ENCODE measurements at regions not wholly inside any gene's neighbourhood (a gene's known extent, or its start where the extent isn't known, plus 50 kb on each side); places are given as distances from the start of the nearest gene placed in this dataset.
"Not testable (repeated sequence)": the region's sequence is repeated elsewhere in the genome, so short reads cannot be mapped to it uniquely, and the experiment has no call there.

- H3K4me3 ChIP-seq (ENCODE audit: low read length), result no peak overlapping the region
These were observed 79.3 kb upstream of the IRX4 start for GRCh38 chr5:1961952-1962595.

GRCh38 chr5:1961304-1961946 is 78.7 kb upstream of the IRX4 start:
- peaks cover 19% of the 10 kb centered on the region for H3K27me3 ChIP-seq (replicated peaks; ENCODE audit: control insufficient read depth, insufficient read depth, low read length)
- H3K36me3 ChIP-seq (ENCODE audit: control insufficient read depth, insufficient read depth, low read length, severe bottlenecking), result no peaks in the 10 kb centered on the region
- no peaks in the 10 kb centered on the region for H3K9me3 ChIP-seq (ENCODE audit: control insufficient read depth, low read length)
- DNase-seq (ENCODE audit: low read depth), result no peak
- no peak overlapping the region for H3K4me3 ChIP-seq (ENCODE audit: low read length)
- H3K4me1 ChIP-seq (ENCODE audit: control insufficient read depth, insufficient read depth, low read length), result no peaks in the 10 kb centered on the region
- no peak overlapping the region for H3K9ac ChIP-seq (ENCODE audit: low read length)

More at GRCh38 chr5:1961952-1962595, 79.3 kb upstream of the IRX4 start:
- Histone ChIP-seq H3K36me3 (ENCODE audit: control insufficient read depth, insufficient read depth, low read length, severe bottlenecking) (no peaks in the 10 kb centered on the region), H3K4me1 (ENCODE audit: control insufficient read depth, insufficient read depth, low read length) (no peaks in the 10 kb centered on the region), H3K9ac (ENCODE audit: low read length) (no peak overlapping the region), H3K9me3 (ENCODE audit: control insufficient read depth, low read length) (no peaks in the 10 kb centered on the region), H3K27me3 (replicated peaks; ENCODE audit: control insufficient read depth, insufficient read depth, low read length) (peaks cover 19% of the 10 kb centered on the region)
- DNase-seq (ENCODE audit: low read depth), result no peak

- DNase-seq (ENCODE audit: low read depth), result no peak
- Histone ChIP-seq H3K4me3 (ENCODE audit: low read length) (no peak overlapping the region), H3K9me3 (ENCODE audit: control insufficient read depth, low read length) (no peaks in the 10 kb centered on the region), H3K27me3 (replicated peaks; ENCODE audit: control insufficient read depth, insufficient read depth, low read length) (peaks cover 17% of the 10 kb centered on the region), H3K4me1 (ENCODE audit: control insufficient read depth, insufficient read depth, low read length) (no peaks in the 10 kb centered on the region), H3K9ac (ENCODE audit: low read length) (no peak overlapping the region), H3K36me3 (ENCODE audit: control insufficient read depth, insufficient read depth, low read length, severe bottlenecking) (no peaks in the 10 kb centered on the region)
These were observed 78.0 kb upstream of the IRX4 start for GRCh38 chr5:1960595-1961303.

GRCh38 chr5:1959725-1960581 is 77.2 kb upstream of the IRX4 start:
- Histone ChIP-seq H3K4me1 (ENCODE audit: control insufficient read depth, insufficient read depth, low read length) (no peaks in the 10 kb centered on the region), H3K4me3 (ENCODE audit: low read length) (no peak overlapping the region), H3K9me3 (ENCODE audit: control insufficient read depth, low read length) (no peaks in the 10 kb centered on the region), H3K9ac (ENCODE audit: low read length) (no peak overlapping the region), H3K27me3 (replicated peaks; ENCODE audit: control insufficient read depth, insufficient read depth, low read length) (peaks cover 14% of the 10 kb centered on the region), H3K36me3 (ENCODE audit: control insufficient read depth, insufficient read depth, low read length, severe bottlenecking) (no peaks in the 10 kb centered on the region)
- no peak for DNase-seq (ENCODE audit: low read depth)

- Histone ChIP-seq H3K4me3 (ENCODE audit: low read length) (no peak overlapping the region), H3K4me1 (ENCODE audit: control insufficient read depth, insufficient read depth, low read length) (no peaks in the 10 kb centered on the region), H3K27me3 (replicated peaks; ENCODE audit: control insufficient read depth, insufficient read depth, low read length) (peaks cover 14% of the 10 kb centered on the region), H3K36me3 (ENCODE audit: control insufficient read depth, insufficient read depth, low read length, severe bottlenecking) (no peaks in the 10 kb centered on the region), H3K9me3 (ENCODE audit: control insufficient read depth, low read length) (no peaks in the 10 kb centered on the region), H3K9ac (ENCODE audit: low read length) (no peak overlapping the region)
- DNase-seq (ENCODE audit: low read depth), result no peak
These were observed 76.5 kb upstream of the IRX4 start for GRCh38 chr5:1959231-1959630.

GRCh38 chr5:1958211-1959010 is 75.7 kb upstream of the IRX4 start:
- H3K4me3 ChIP-seq (ENCODE audit: low read length), result no peak overlapping the region
- no peak overlapping the region for H3K9ac ChIP-seq (ENCODE audit: low read length)
- no peaks in the 10 kb centered on the region for H3K4me1 ChIP-seq (ENCODE audit: control insufficient read depth, insufficient read depth, low read length)
- DNase-seq (ENCODE audit: low read depth), result no peak
- no peaks in the 10 kb centered on the region for H3K9me3 ChIP-seq (ENCODE audit: control insufficient read depth, low read length)
- H3K27me3 ChIP-seq (replicated peaks; ENCODE audit: control insufficient read depth, insufficient read depth, low read length), result peaks cover 14% of the 10 kb centered on the region
- no peaks in the 10 kb centered on the region for H3K36me3 ChIP-seq (ENCODE audit: control insufficient read depth, insufficient read depth, low read length, severe bottlenecking)

GRCh38 chr5:1955586-1955985 is 72.9 kb upstream of the IRX4 start:
- no peaks in the 10 kb centered on the region for H3K4me1 ChIP-seq (ENCODE audit: control insufficient read depth, insufficient read depth, low read length)
- DNase-seq (ENCODE audit: low read depth), result no peak

GRCh38 chr5:1953710-1954109 is 71.0 kb upstream of the IRX4 start:
- not testable (repeated sequence) for H3K4me1 ChIP-seq (ENCODE audit: control insufficient read depth, insufficient read depth, low read length); H3K4me3 ChIP-seq (ENCODE audit: low read length); DNase-seq (ENCODE audit: low read depth); H3K9me3 ChIP-seq (ENCODE audit: control insufficient read depth, low read length); H3K9ac ChIP-seq (ENCODE audit: low read length); H3K36me3 ChIP-seq (ENCODE audit: control insufficient read depth, insufficient read depth, low read length, severe bottlenecking); H3K27me3 ChIP-seq (replicated peaks; ENCODE audit: control insufficient read depth, insufficient read depth, low read length)

More at GRCh38 chr5:1955586-1955985, 72.9 kb upstream of the IRX4 start:
- Histone ChIP-seq H3K27me3 (replicated peaks; ENCODE audit: control insufficient read depth, insufficient read depth, low read length) (peaks cover 12% of the 10 kb centered on the region), H3K36me3 (ENCODE audit: control insufficient read depth, insufficient read depth, low read length, severe bottlenecking) (no peaks in the 10 kb centered on the region), H3K9ac (ENCODE audit: low read length) (no peak overlapping the region), H3K4me3 (ENCODE audit: low read length) (no peak overlapping the region), H3K9me3 (ENCODE audit: control insufficient read depth, low read length) (no peaks in the 10 kb centered on the region)

- Histone ChIP-seq H3K9me3 (ENCODE audit: control insufficient read depth, low read length) (no peaks in the 10 kb centered on the region), H3K9ac (ENCODE audit: low read length) (no peak overlapping the region), H3K4me1 (ENCODE audit: control insufficient read depth, insufficient read depth, low read length) (no peaks in the 10 kb centered on the region), H3K36me3 (ENCODE audit: control insufficient read depth, insufficient read depth, low read length, severe bottlenecking) (no peaks in the 10 kb centered on the region), H3K4me3 (ENCODE audit: low read length) (no peak overlapping the region), H3K27me3 (replicated peaks; ENCODE audit: control insufficient read depth, insufficient read depth, low read length) (no peaks in the 10 kb centered on the region)
- no peak for DNase-seq (ENCODE audit: low read depth)
These were observed 69.8 kb upstream of the IRX4 start for GRCh38 chr5:1952444-1953099.

GRCh38 chr5:1952021-1952420 is 69.3 kb upstream of the IRX4 start:
- Histone ChIP-seq H3K9me3 (ENCODE audit: control insufficient read depth, low read length) (no peaks in the 10 kb centered on the region), H3K4me1 (ENCODE audit: control insufficient read depth, insufficient read depth, low read length) (no peaks in the 10 kb centered on the region), H3K36me3 (ENCODE audit: control insufficient read depth, insufficient read depth, low read length, severe bottlenecking) (no peaks in the 10 kb centered on the region), H3K4me3 (ENCODE audit: low read length) (no peak overlapping the region), H3K9ac (ENCODE audit: low read length) (no peak overlapping the region), H3K27me3 (replicated peaks; ENCODE audit: control insufficient read depth, insufficient read depth, low read length) (no peaks in the 10 kb centered on the region)
- no peak for DNase-seq (ENCODE audit: low read depth)

Data from adipocyte (in vitro differentiated cells).